HEK293 (cell line): ENCODE measurements at regions not wholly inside any gene's neighbourhood (a gene's known extent, or its start where the extent isn't known, plus 50 kb on each side); places are given as distances from the start of the nearest gene placed in this dataset.

ENCODE experiments used
- CTCF ChIA-PET: fragments of 350-600 bp; formaldehyde crosslinking; extraction: SDS; loops from one replicate; lab custom pipeline; 2021; ENCODE audit warnings: antibody characterized with exemption; lab: Yijun Ruan, JAX
- POLR2A ChIA-PET: fragments of 300-600 bp; formaldehyde crosslinking; extraction: SDS; loops from one replicate; lab custom pipeline; 2020; ENCODE audit warnings: antibody characterized with exemption, inconsistent platforms; lab: Yijun Ruan, JAX
- H3K27ac ChIP-seq: fragments of 200-500 bp; sonication (Bioruptor generic); 2 replicates; pipeline ENCODE4 v1.5.1; 2014; ENCODE audit warnings: low read depth, low read length, control low read depth, inconsistent platforms; ENCODE audit errors: extremely low read depth
- H3K36me3 ChIP-seq, 2 experiments: fragments of 200-500 bp in 1 of 2; sonication (Bioruptor generic) in 1 of 2; 1 replicate in 1 of 2; 2 replicates in 1 of 2; pipeline ENCODE4 v1.5.1; 2014 to 2017; ENCODE audit warnings: inconsistent platforms in 2 of 2, low read length in 2 of 2; ENCODE audit not compliant: control insufficient read depth in 2 of 2, insufficient read depth in 1 of 2
- H3K4me1 ChIP-seq: fragments of 200-500 bp; sonication (Bioruptor generic); 2 replicates; pipeline ENCODE4 v1.5.1; 2014; ENCODE audit warnings: mild to moderate bottlenecking, low read length, inconsistent platforms; ENCODE audit not compliant: control insufficient read depth, insufficient read depth
- H3K4me3 ChIP-seq: 2 replicates; pipeline ENCODE4 v1.5.1; 2011; ENCODE audit warnings: low read depth, mild to moderate bottlenecking, control low read depth, low read length, moderate library complexity
- H3K9me3 ChIP-seq: fragments of 200-500 bp; sonication (Bioruptor generic); 2 replicates; pipeline ENCODE4 v1.5.1; 2014; ENCODE audit warnings: low read depth, low read length, inconsistent platforms; ENCODE audit not compliant: control insufficient read depth, insufficient read depth
- EGR2 ChIP-seq: fragments of 450-650 bp; formaldehyde crosslinking; IDR thresholded peaks from 2 replicates; pipeline ENCODE4 v1.5.1; 2016; ENCODE audit warnings: low read depth, missing biosample characterization, missing genetic modification characterization
- SCRT2 ChIP-seq: fragments of 450-650 bp; formaldehyde crosslinking; IDR thresholded peaks from 2 replicates; pipeline ENCODE4 v1.5.1; 2016; ENCODE audit warnings: missing biosample characterization, missing genetic modification characterization
- ZBTB44 ChIP-seq: fragments of 450-650 bp; IDR thresholded peaks from 2 replicates; pipeline ENCODE4 v1.5.1; 2018; ENCODE audit warnings: missing biosample characterization, mild to moderate bottlenecking, missing genetic modification characterization
- ZFP3 ChIP-seq: fragments of 450-650 bp; formaldehyde crosslinking; IDR thresholded peaks from 2 replicates; pipeline ENCODE4 v1.5.1; 2016; ENCODE audit warnings: low read depth, missing biosample characterization, missing genetic modification characterization
- ZFP69B ChIP-seq: fragments of 450-650 bp; formaldehyde crosslinking; IDR thresholded peaks from 2 replicates; pipeline ENCODE4 v1.5.1; 2016; ENCODE audit warnings: missing biosample characterization, missing genetic modification characterization
- ZNF221 ChIP-seq: fragments of 450-650 bp; formaldehyde crosslinking; IDR thresholded peaks from 2 replicates; pipeline ENCODE4 v1.5.1; 2017; ENCODE audit warnings: missing biosample characterization, missing genetic modification characterization, borderline replicate concordance
- ZNF26 ChIP-seq: fragments of 450-650 bp; formaldehyde crosslinking; IDR thresholded peaks from 2 replicates; pipeline ENCODE4 v1.5.1; 2016; ENCODE audit warnings: missing biosample characterization, missing genetic modification characterization
- ZNF350 ChIP-seq: fragments of 450-650 bp; formaldehyde crosslinking; IDR thresholded peaks from 2 replicates; pipeline ENCODE4 v1.5.0; 2017; ENCODE audit warnings: missing biosample characterization, mild to moderate bottlenecking, missing genetic modification characterization
- ZNF510 ChIP-seq: fragments of 450-650 bp; formaldehyde crosslinking; IDR thresholded peaks from 2 replicates; pipeline ENCODE4 v1.5.1; 2018; ENCODE audit warnings: mild to moderate bottlenecking, missing genetic modification characterization, missing biosample characterization; ENCODE audit not compliant: insufficient replicate concordance
- ZNF600 ChIP-seq: fragments of 450-650 bp; formaldehyde crosslinking; IDR thresholded peaks from 2 replicates; pipeline ENCODE4 v1.5.1; 2016; ENCODE audit warnings: missing biosample characterization, missing genetic modification characterization
- ZNF623 ChIP-seq: fragments of 450-650 bp; formaldehyde crosslinking; IDR thresholded peaks from 2 replicates; pipeline ENCODE4 v1.5.1; 2016; ENCODE audit warnings: missing biosample characterization, missing genetic modification characterization
- ZNF626 ChIP-seq: fragments of 450-650 bp; sonication (Bioruptor Pico); formaldehyde crosslinking; IDR thresholded peaks from 2 replicates; pipeline ENCODE4 v1.5.1; 2018; ENCODE audit warnings: missing biosample characterization, missing genetic modification characterization, inconsistent platforms
- ZNF629 ChIP-seq: fragments of 450-650 bp; formaldehyde crosslinking; IDR thresholded peaks from 2 replicates; pipeline ENCODE4 v1.5.1; 2017; ENCODE audit warnings: missing biosample characterization, missing genetic modification characterization
- ZNF677 ChIP-seq: fragments of 450-650 bp; IDR thresholded peaks from 2 replicates; pipeline ENCODE4 v1.5.0; 2018; ENCODE audit warnings: missing biosample characterization, mild to moderate bottlenecking, missing genetic modification characterization, moderate library complexity
- ZNF747 ChIP-seq: fragments of 450-650 bp; formaldehyde crosslinking; IDR thresholded peaks from 2 replicates; pipeline ENCODE4 v1.5.1; 2016; ENCODE audit warnings: missing biosample characterization, missing genetic modification characterization
- ZNF76 ChIP-seq: fragments of 450-650 bp; formaldehyde crosslinking; IDR thresholded peaks from 2 replicates; pipeline ENCODE4; 2016; ENCODE audit warnings: low read depth, missing biosample characterization, missing genetic modification characterization, borderline replicate concordance
- TF ChIP-seq, protein P1 (sequence below): fragments of 450-650 bp; formaldehyde crosslinking; optimal IDR thresholded peaks from 2 replicates; pipeline ENCODE3; 2016; ENCODE audit warnings: missing biosample characterization, mild to moderate bottlenecking, missing genetic modification characterization

DNA sequence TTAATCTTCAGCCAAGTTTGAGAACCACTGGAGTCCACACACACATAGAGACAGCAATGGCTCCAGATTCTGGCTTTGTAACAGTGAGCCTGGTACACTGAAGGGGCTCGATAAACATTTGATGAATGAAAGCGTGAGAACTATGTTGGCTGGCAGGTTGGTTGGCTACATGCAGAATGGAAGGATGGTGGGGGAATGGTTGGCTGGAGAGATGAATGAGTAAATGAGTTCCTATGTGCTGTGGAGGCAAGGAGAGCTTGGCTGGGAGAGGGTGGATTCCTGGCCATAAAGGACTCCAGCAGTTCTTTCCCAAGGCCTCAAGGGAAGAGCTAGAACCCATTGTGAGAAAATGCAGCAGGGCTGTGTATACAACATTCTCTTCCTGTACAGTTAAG, 168.0 kb upstream of the NECTIN1 start:
- TF ChIP-seq SCRT2 (tag by site-specific recombination) (no peak), ZNF350 (tag by site-specific recombination) (no peak), EGR2 (tag by site-specific recombination) (no peak), ZNF626 (no peak)
- TF ChIP-seq, protein P1, sequence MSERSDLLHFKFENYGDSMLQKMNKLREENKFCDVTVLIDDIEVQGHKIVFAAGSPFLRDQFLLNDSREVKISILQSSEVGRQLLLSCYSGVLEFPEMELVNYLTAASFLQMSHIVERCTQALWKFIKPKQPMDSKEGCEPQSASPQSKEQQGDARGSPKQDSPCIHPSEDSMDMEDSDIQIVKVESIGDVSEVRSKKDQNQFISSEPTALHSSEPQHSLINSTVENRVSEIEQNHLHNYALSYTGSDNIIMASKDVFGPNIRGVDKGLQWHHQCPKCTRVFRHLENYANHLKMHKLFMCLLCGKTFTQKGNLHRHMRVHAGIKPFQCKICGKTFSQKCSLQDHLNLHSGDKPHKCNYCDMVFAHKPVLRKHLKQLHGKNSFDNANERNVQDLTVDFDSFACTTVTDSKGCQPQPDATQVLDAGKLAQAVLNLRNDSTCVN (tag by site-specific recombination), result no peak
- H3K4me1 ChIP-seq, result no peaks in the 10 kb centered on the region
- H3K4me3 ChIP-seq, result no peak overlapping the region
- CTCF ChIA-PET, result interaction anchor here (1.3 kb wide), 1 partner anchor 26 kb away, joined by 3 read pairs; no protein-coding TSS in a partner anchor
- H3K27ac ChIP-seq, result no peak overlapping the region
- H3K36me3 ChIP-seq, result no peaks in the 10 kb centered on the region
- no peaks in the 10 kb centered on the region for H3K9me3 ChIP-seq
- POLR2A ChIA-PET, result no interaction called here

DNA sequence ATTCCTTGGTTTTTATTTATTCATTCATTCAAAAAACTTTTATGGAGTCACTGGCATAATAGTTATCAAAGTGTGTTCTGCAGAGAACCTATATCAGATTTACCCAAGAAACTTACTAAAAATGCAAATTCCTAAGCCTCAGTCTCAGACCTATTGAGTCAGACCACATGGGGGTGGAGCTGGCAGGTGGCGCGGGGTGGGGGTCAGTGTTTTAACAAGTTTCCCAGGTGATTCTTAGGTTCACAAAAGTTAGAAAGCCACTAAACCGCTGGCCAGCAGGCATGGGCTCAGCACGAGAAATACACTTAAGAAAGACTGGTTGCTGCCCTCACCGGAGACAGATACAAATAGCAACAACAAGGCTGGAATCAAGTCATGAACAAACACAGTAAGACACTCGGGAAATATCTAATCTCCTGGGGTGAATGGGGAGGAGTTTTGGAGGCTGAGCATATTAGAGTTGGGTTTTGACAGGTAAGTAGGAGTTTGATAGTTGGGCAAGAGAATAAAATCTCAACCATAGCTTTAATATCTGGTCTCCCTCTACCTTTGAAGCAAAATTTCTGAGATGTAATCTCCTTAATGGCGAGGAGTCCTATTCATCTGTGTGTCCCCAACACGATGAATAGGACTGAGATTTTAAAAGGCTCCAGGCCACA, 167.5 kb upstream of the NECTIN1 start:
- Histone ChIP-seq H3K36me3 (no peaks in the 10 kb centered on the region), H3K9me3 (no peaks in the 10 kb centered on the region), H3K4me1 (no peaks in the 10 kb centered on the region), H3K4me3 (no peak overlapping the region), H3K27ac (no peak overlapping the region)
- ChIA-PET POLR2A (no interaction called here), CTCF (no interaction called here)
- TF ChIP-seq ZBTB44 (tag by site-specific recombination) (no peak), ZFP3 (tag by site-specific recombination) (peak; percentile 75)

GRCh38 chr11:119895981-119896380, 167.0 kb upstream of the NECTIN1 start:
- Histone ChIP-seq H3K4me3 (no peak overlapping the region), H3K36me3 (no peaks in the 10 kb centered on the region), H3K27ac (no peak overlapping the region), H3K4me1 (no peaks in the 10 kb centered on the region), H3K9me3 (no peaks in the 10 kb centered on the region)
- TF ChIP-seq ZNF510 (tag by site-specific recombination) (no peak), ZNF623 (tag by site-specific recombination) (no peak), ZNF600 (tag by site-specific recombination) (no peak), ZNF677 (tag by site-specific recombination) (no peak), ZNF629 (tag by site-specific recombination) (no peak), ZNF26 (no peak), ZNF221 (no peak), ZFP69B (tag by site-specific recombination) (no peak), ZNF76 (tag by site-specific recombination) (no peak), ZNF747 (tag by site-specific recombination) (no peak)
- TF ChIP-seq, protein P1 (tag by site-specific recombination), result no peak
- ChIA-PET POLR2A (no interaction called here), CTCF (interaction anchor here (0.5 kb wide), 1 partner anchor 47 kb away, joined by 3 read pairs; no protein-coding TSS in a partner anchor)
